ENCODE measurements at regions not wholly inside any gene's neighbourhood (a gene's known extent, or its start where the extent isn't known, plus 50 kb on each side); places are given as distances from the start of the nearest gene placed in this dataset.

GRCh38 chr6:67458265-67458664 lies 1176.8 kb upstream of the ADGRB3 start:
- no peak for TF ChIP-seq GTF2F1 (IDR thresholded peaks at IDR 0.05; ENCODE audit: borderline replicate concordance, low read depth, low read length)
- TF ChIP-seq CTCF (IDR thresholded peaks at IDR 0.05; ENCODE audit: control extremely low read depth in 1 of 3, insufficient read depth in 1 of 3, low read depth in 1 of 3, low read length in 3 of 3), result no peak
- no peak for TF ChIP-seq MAX (IDR thresholded peaks at IDR 0.05)
- no peak for TF ChIP-seq POLR2AphosphoS5 (IDR thresholded peaks at IDR 0.05; ENCODE audit: low read depth, low read length)
- no peak for TF ChIP-seq TAF1 (IDR thresholded peaks at IDR 0.05; ENCODE audit: low read depth, low read length)
- TF ChIP-seq EZH2 (IDR thresholded peaks at IDR 0.05; ENCODE audit: low read depth, low read length, severe bottlenecking), result no peak
- no peak for TF ChIP-seq SIRT6 (IDR thresholded peaks at IDR 0.05; ENCODE audit: low read length)
- TF ChIP-seq POLR2A (IDR thresholded peaks at IDR 0.05; ENCODE audit: control extremely low read depth in 1 of 2, low read depth in 2 of 2, low read length in 2 of 2), result no peak
- no peak for TF ChIP-seq CEBPB (IDR thresholded peaks at IDR 0.05; ENCODE audit: low read depth, low read length)
- no peak for TF ChIP-seq SRF (IDR thresholded peaks at IDR 0.05; ENCODE audit: low read depth, low read length)
- TF ChIP-seq JUND (IDR thresholded peaks at IDR 0.05; ENCODE audit: low read length), result no peak
- TF ChIP-seq ATF3 (IDR thresholded peaks at IDR 0.05; ENCODE audit: insufficient read depth, low read depth, low read length), result no peak

All from H1 (cell line).